ENCODE measurements at regions not wholly inside any gene's neighbourhood (a gene's known extent, or its start where the extent isn't known, plus 50 kb on each side); places are given as distances from the start of the nearest gene placed in this dataset.

DNA sequence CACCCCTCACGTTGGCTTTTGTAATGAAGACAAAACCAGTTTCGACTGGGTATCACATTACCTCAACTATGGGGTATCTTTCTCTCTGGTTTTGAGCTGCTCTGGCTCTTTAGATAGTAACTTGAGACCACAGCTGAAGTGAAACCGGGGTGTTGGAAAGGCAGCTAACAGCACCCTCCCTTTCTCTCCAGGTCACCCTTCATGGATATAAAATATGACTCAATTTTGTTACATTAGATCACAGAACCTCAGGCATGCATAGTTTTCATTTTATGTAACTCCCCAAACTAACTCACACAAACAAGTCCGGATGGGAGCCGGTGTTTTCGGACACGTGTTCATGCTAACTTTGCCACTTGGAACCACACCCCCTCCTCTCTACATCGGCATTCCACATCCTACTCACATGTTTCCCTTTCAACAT lies 90.7 kb downstream of the NR2F2 start:
- no peaks in the 10 kb centered on the region for H3K9me3 ChIP-seq (ENCODE audit: control insufficient read depth, low read depth, low read length)
- H3K27ac ChIP-seq (ENCODE audit: control insufficient read depth, insufficient read depth, low read length), result no peak overlapping the region
- no peak overlapping the region for H3K4me3 ChIP-seq (ENCODE audit: control insufficient read depth in 2 of 3, extremely low read depth in 1 of 3, insufficient read depth in 2 of 3, low read depth in 1 of 3, low read length in 3 of 3)
- DNase-seq (ENCODE audit: low read depth, low spot score) (peak; percentile 48), FAIRE-seq (peak; percentile 41)
- H3K27me3 ChIP-seq (ENCODE audit: control insufficient read depth, extremely low read depth, insufficient read depth, low read length), result peaks cover 28% of the 10 kb centered on the region
- H3K9ac ChIP-seq (ENCODE audit: control insufficient read depth, extremely low read depth, insufficient read depth, low read length), result no peak overlapping the region
- TF ChIP-seq EZH2 (IDR thresholded peaks at IDR 0.05; ENCODE audit: low read length), result no peak
- H3K4me2 ChIP-seq (ENCODE audit: control insufficient read depth, extremely low read depth, insufficient read depth, low read depth, low read length), result peak overlapping the region; percentile 30
- no peaks in the 10 kb centered on the region for H3K9me1 ChIP-seq (ENCODE audit: control insufficient read depth, extremely low read depth, insufficient read depth, low read length)
- peaks cover 10% of the 10 kb centered on the region for H3K4me1 ChIP-seq (ENCODE audit: control insufficient read depth, extremely low read depth, insufficient read depth, low read length)
- no peaks in the 10 kb centered on the region for H4K20me1 ChIP-seq (ENCODE audit: control insufficient read depth, extremely low read depth, insufficient read depth, low read length)
- dilution Hi-C loops (cut with MboI; ENCODE audit: extremely low pct_ligation_motif_present, low sequenced_read_pairs), result no loop called here
- no peaks in the 10 kb centered on the region for H3K36me3 ChIP-seq (ENCODE audit: control insufficient read depth in 2 of 2, extremely low read depth in 1 of 2, insufficient read depth in 2 of 2, low read length in 2 of 2)
- H2AFZ ChIP-seq (ENCODE audit: control insufficient read depth, low read length), result peak overlapping the region; percentile 18
- no peaks in the 10 kb centered on the region for H3K79me2 ChIP-seq (ENCODE audit: control insufficient read depth, insufficient read depth, low read length)

DNA sequence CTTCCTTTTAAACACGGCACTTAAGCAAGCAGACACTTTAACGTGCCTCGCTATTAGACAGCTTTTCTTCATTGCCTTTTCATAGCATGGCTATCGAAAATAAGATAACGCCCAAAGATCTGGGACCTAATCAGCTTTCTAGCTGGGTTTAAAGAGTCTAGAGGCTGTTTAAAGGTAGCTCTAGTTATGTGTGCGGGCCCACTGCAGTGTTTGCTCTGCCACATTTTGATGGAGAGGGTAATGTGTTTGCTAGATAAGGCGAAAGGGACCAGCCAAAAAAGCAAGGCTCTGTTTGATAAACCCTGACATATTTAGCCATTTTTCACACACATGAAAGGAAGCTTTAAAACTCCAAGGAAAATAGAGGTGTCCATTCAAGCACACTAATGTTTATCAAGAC lies 91.6 kb downstream of the NR2F2 start:
- H3K9me3 ChIP-seq (ENCODE audit: control insufficient read depth, low read depth, low read length), result no peaks in the 10 kb centered on the region
- H3K27ac ChIP-seq (ENCODE audit: control insufficient read depth, insufficient read depth, low read length), result no peak overlapping the region
- H2AFZ ChIP-seq (ENCODE audit: control insufficient read depth, low read length), result no peak overlapping the region
- dilution Hi-C loops (cut with MboI; ENCODE audit: extremely low pct_ligation_motif_present, low sequenced_read_pairs), result no loop called here
- H3K27me3 ChIP-seq (ENCODE audit: control insufficient read depth, extremely low read depth, insufficient read depth, low read length), result peaks cover 18% of the 10 kb centered on the region
- no peaks in the 10 kb centered on the region for H4K20me1 ChIP-seq (ENCODE audit: control insufficient read depth, extremely low read depth, insufficient read depth, low read length)
- no peak overlapping the region for H3K4me3 ChIP-seq (ENCODE audit: control insufficient read depth in 2 of 3, extremely low read depth in 1 of 3, insufficient read depth in 2 of 3, low read depth in 1 of 3, low read length in 3 of 3)
- H3K9ac ChIP-seq (ENCODE audit: control insufficient read depth, extremely low read depth, insufficient read depth, low read length), result no peak overlapping the region
- no peak for TF ChIP-seq EZH2 (IDR thresholded peaks at IDR 0.05; ENCODE audit: low read length)
- TF ChIP-seq, protein P1, sequence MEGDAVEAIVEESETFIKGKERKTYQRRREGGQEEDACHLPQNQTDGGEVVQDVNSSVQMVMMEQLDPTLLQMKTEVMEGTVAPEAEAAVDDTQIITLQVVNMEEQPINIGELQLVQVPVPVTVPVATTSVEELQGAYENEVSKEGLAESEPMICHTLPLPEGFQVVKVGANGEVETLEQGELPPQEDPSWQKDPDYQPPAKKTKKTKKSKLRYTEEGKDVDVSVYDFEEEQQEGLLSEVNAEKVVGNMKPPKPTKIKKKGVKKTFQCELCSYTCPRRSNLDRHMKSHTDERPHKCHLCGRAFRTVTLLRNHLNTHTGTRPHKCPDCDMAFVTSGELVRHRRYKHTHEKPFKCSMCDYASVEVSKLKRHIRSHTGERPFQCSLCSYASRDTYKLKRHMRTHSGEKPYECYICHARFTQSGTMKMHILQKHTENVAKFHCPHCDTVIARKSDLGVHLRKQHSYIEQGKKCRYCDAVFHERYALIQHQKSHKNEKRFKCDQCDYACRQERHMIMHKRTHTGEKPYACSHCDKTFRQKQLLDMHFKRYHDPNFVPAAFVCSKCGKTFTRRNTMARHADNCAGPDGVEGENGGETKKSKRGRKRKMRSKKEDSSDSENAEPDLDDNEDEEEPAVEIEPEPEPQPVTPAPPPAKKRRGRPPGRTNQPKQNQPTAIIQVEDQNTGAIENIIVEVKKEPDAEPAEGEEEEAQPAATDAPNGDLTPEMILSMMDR (optimal IDR thresholded peaks at IDR 0.05 in 1 of 3, IDR thresholded peaks at IDR 0.05 in 1 of 3, conservative IDR thresholded peaks at IDR 0.05 in 1 of 3; ENCODE audit: extremely low read depth in 1 of 3, insufficient read depth in 2 of 3, low read length in 3 of 3), result no peak
- H3K79me2 ChIP-seq (ENCODE audit: control insufficient read depth, insufficient read depth, low read length), result no peaks in the 10 kb centered on the region
- H3K4me2 ChIP-seq (ENCODE audit: control insufficient read depth, extremely low read depth, insufficient read depth, low read depth, low read length), result no peak overlapping the region
- H3K4me1 ChIP-seq (ENCODE audit: control insufficient read depth, extremely low read depth, insufficient read depth, low read length), result peaks cover 7% of the 10 kb centered on the region
- no peaks in the 10 kb centered on the region for H3K9me1 ChIP-seq (ENCODE audit: control insufficient read depth, extremely low read depth, insufficient read depth, low read length)
- FAIRE-seq (no peak), DNase-seq (ENCODE audit: low read depth, low spot score) (no peak)
- no peaks in the 10 kb centered on the region for H3K36me3 ChIP-seq (ENCODE audit: control insufficient read depth in 2 of 2, extremely low read depth in 1 of 2, insufficient read depth in 2 of 2, low read length in 2 of 2)

DNA sequence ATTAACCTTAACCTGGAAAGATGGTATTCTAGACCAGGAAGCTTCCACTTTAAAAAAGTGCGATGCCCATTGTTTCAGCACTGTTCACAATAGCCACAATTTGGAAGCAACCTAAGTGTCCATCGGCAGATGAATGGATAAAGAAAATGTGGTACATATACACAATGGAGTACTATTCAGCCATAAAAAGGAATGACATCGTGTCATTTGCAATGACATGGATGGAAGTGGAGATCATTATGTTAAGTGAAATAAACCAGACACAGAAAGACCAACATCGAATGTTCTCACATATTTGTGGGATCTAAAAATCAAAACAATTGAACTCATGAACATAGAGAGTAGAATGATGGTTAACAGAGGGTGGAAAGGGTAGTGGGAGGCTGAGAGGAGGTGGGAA lies 94.2 kb downstream of the NR2F2 start:
- Histone ChIP-seq H3K9me3 (ENCODE audit: control insufficient read depth, low read depth, low read length) (no peaks in the 10 kb centered on the region), H3K4me2 (ENCODE audit: control insufficient read depth, extremely low read depth, insufficient read depth, low read depth, low read length) (no peak overlapping the region), H2AFZ (ENCODE audit: control insufficient read depth, low read length) (no peak overlapping the region), H3K79me2 (ENCODE audit: control insufficient read depth, insufficient read depth, low read length) (no peaks in the 10 kb centered on the region), H3K36me3 (ENCODE audit: control insufficient read depth in 2 of 2, extremely low read depth in 1 of 2, insufficient read depth in 2 of 2, low read length in 2 of 2) (no peaks in the 10 kb centered on the region), H3K27ac (ENCODE audit: control insufficient read depth, insufficient read depth, low read length) (no peak overlapping the region), H3K4me1 (ENCODE audit: control insufficient read depth, extremely low read depth, insufficient read depth, low read length) (peaks cover 7% of the 10 kb centered on the region), H4K20me1 (ENCODE audit: control insufficient read depth, extremely low read depth, insufficient read depth, low read length) (no peaks in the 10 kb centered on the region), H3K9ac (ENCODE audit: control insufficient read depth, extremely low read depth, insufficient read depth, low read length) (no peak overlapping the region), H3K4me3 (ENCODE audit: control insufficient read depth in 2 of 3, extremely low read depth in 1 of 3, insufficient read depth in 2 of 3, low read depth in 1 of 3, low read length in 3 of 3) (no peak overlapping the region), H3K27me3 (ENCODE audit: control insufficient read depth, extremely low read depth, insufficient read depth, low read length) (no peaks in the 10 kb centered on the region), H3K9me1 (ENCODE audit: control insufficient read depth, extremely low read depth, insufficient read depth, low read length) (no peaks in the 10 kb centered on the region)
- FAIRE-seq, result no peak
- dilution Hi-C loops (cut with MboI; ENCODE audit: extremely low pct_ligation_motif_present, low sequenced_read_pairs), result no loop called here
- TF ChIP-seq EZH2 (IDR thresholded peaks at IDR 0.05; ENCODE audit: low read length), result no peak
- TF ChIP-seq, protein P1 (optimal IDR thresholded peaks at IDR 0.05 in 1 of 3, IDR thresholded peaks at IDR 0.05 in 1 of 3, conservative IDR thresholded peaks at IDR 0.05 in 1 of 3; ENCODE audit: extremely low read depth in 1 of 3, insufficient read depth in 2 of 3, low read length in 3 of 3), result no peak
- DNase-seq (ENCODE audit: low read depth, low spot score), result no peak
